SK-N-MC (cell line): ENCODE measurements at regions not wholly inside any gene's neighbourhood (a gene's known extent, or its start where the extent isn't known, plus 50 kb on each side); places are given as distances from the start of the nearest gene placed in this dataset.

ENCODE experiments used
- DNase-seq: peaks from one replicate; pipeline ENCODE4 v3.0.0-alpha.2; 2011; ENCODE audit warnings: low read depth, low spot score
- H3K27ac ChIP-seq: fragments of 200-600 bp; sonication (generic); 2 replicates; pipeline ENCODE4 v1.5.1; 2016; ENCODE audit warnings: mixed run types
- H3K36me3 ChIP-seq: fragments of 200-600 bp; sonication (generic); 2 replicates; pipeline ENCODE4 v1.6.1; 2017; ENCODE audit warnings: antibody characterized with exemption, low read length, mixed read lengths; ENCODE audit not compliant: insufficient read depth
- H3K4me3 ChIP-seq: fragments of 200-600 bp; sonication (generic); 2 replicates; pipeline ENCODE4 v1.5.1; 2016
- H3K9ac ChIP-seq: fragments of 200-600 bp; sonication (generic); 2 replicates; pipeline ENCODE4 v1.8.0; 2017; ENCODE audit warnings: mixed run types, mixed read lengths; ENCODE audit not compliant: insufficient read length
- H3K9me3 ChIP-seq: fragments of 200-600 bp; sonication (generic); 2 replicates; pipeline ENCODE4 v1.6.1; 2017; ENCODE audit warnings: low read depth, mild to moderate bottlenecking, antibody characterized with exemption, low read length, moderate library complexity, mixed read lengths
- EZH2 ChIP-seq: fragments of 200-600 bp; sonication (generic); IDR thresholded peaks from one replicate; pipeline ENCODE4 v1.6.1; 2017; ENCODE audit warnings: antibody characterized with exemption
- FOXP2 ChIP-seq: optimal IDR thresholded peaks from 2 replicates; pipeline ENCODE3; 2011; ENCODE audit warnings: mild to moderate bottlenecking, moderate library complexity; ENCODE audit not compliant: insufficient read depth; ENCODE audit errors: extremely low read length, control extremely low read depth
- POLR2AphosphoS5 ChIP-seq: IDR thresholded peaks from 2 replicates; pipeline ENCODE4 v1.6.1; 2012; ENCODE audit warnings: mild to moderate bottlenecking, low read depth, low read length, borderline replicate concordance

DNA sequence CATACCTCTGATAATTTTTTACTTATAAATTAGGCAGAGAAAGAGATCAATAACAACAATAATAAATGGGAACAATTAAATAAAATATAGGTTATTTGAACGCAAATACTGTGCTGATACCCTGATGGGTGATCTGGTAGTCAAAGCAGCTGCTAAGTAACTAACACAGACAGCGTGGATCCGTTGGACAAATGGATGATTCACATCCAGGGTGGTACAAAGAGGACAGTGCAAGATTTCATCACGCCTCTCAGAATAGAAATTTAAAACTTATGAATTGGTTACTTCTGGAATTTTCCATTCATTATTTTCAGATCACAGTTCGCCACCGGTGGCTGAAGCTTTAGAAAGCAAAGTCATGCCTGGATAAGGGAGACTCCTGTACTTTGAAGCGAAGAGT, 1066.0 kb upstream of the ADGRL3 start:
- no peak overlapping the region for H3K9ac ChIP-seq
- DNase-seq: no peak

GRCh38 chr4:60155088-60155487, 1045.0 kb upstream of the ADGRL3 start:
- no peak overlapping the region for H3K9ac ChIP-seq
- no peak for TF ChIP-seq POLR2AphosphoS5
- no peak for TF ChIP-seq EZH2
- no peak for TF ChIP-seq FOXP2

More for the DNA sequence above, 1066.0 kb upstream of the ADGRL3 start:
- Histone ChIP-seq H3K4me3 (no peak overlapping the region), H3K36me3 (no peaks in the 10 kb centered on the region), H3K9me3 (no peaks in the 10 kb centered on the region), H3K27ac (no peak overlapping the region)
- TF ChIP-seq FOXP2 (no peak), POLR2AphosphoS5 (no peak), EZH2 (no peak)

DNA sequence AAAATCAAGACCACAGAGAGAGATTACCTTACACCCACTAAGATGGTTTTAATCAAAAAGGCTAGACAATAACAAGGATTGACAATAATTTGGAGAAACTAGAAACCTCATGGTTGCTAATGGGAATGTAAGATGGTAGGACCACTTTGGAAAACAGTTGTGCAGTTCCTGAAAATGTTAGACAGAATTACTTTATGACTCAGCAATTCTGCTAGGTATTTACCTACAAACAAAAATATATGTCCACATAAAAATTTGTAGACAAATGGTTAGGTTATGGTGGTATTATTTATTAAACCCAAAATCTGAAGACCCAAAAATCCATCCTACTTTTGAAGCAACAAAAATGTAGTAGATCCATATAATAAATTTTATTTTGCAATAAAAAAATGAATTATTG, 1027.0 kb upstream of the ADGRL3 start:
- no peak for DNase-seq
- Histone ChIP-seq H3K9me3 (no peaks in the 10 kb centered on the region), H3K27ac (no peak overlapping the region), H3K9ac (no peak overlapping the region), H3K4me3 (no peak overlapping the region), H3K36me3 (no peaks in the 10 kb centered on the region)
- no peak for TF ChIP-seq FOXP2

More at GRCh38 chr4:60155088-60155487, 1045.0 kb upstream of the ADGRL3 start:
- H3K9me3 ChIP-seq: no peaks in the 10 kb centered on the region
- H3K4me3 ChIP-seq: no peak overlapping the region
- H3K36me3 ChIP-seq: no peaks in the 10 kb centered on the region
- no peak overlapping the region for H3K27ac ChIP-seq
- no peak for DNase-seq

DNA sequence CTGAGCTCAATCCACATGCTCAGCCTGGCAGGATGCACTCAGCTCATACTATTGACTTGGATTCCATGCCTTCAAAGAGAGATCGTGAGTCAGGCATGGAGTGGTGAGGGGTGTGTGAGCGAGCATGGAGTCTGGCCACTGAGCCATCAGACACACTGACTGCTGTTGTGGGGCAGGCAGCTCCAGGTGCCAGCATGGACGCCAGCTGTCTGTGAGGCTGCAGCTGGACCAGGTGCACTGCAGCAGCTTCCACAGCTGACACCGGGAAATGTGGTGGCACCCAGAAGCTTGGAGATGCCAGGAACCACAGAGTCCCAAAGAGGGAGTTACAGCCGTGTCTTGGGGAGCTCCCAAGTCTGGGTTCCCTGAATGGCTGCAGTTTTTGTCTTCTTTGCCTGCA, 1026.4 kb upstream of the ADGRL3 start:
- H3K27ac ChIP-seq: no peak overlapping the region
- TF ChIP-seq POLR2AphosphoS5 (no peak), FOXP2 (no peak), EZH2 (no peak)
- no peaks in the 10 kb centered on the region for H3K36me3 ChIP-seq
- DNase-seq: no peak
- no peaks in the 10 kb centered on the region for H3K9me3 ChIP-seq
- H3K4me3 ChIP-seq: no peak overlapping the region
- no peak overlapping the region for H3K9ac ChIP-seq

- Histone ChIP-seq H3K36me3 (no peaks in the 10 kb centered on the region), H3K9ac (no peak overlapping the region), H3K4me3 (no peak overlapping the region), H3K27ac (no peak overlapping the region), H3K9me3 (no peaks in the 10 kb centered on the region)
- DNase-seq: no peak
- TF ChIP-seq FOXP2: no peak
- no peak for TF ChIP-seq EZH2
- no peak for TF ChIP-seq POLR2AphosphoS5
Observed at GRCh38 chr4:60175241-60175640, 1024.9 kb upstream of the ADGRL3 start.

- H3K27ac ChIP-seq: no peak overlapping the region
- no peak overlapping the region for H3K9ac ChIP-seq
- TF ChIP-seq EZH2: no peak
- TF ChIP-seq POLR2AphosphoS5: no peak
- no peak for TF ChIP-seq FOXP2
- H3K36me3 ChIP-seq: no peaks in the 10 kb centered on the region
- H3K4me3 ChIP-seq: no peak overlapping the region
- DNase-seq: no peak
- H3K9me3 ChIP-seq: no peaks in the 10 kb centered on the region
Observed at GRCh38 chr4:60187428-60187827, 1012.7 kb upstream of the ADGRL3 start.

DNA sequence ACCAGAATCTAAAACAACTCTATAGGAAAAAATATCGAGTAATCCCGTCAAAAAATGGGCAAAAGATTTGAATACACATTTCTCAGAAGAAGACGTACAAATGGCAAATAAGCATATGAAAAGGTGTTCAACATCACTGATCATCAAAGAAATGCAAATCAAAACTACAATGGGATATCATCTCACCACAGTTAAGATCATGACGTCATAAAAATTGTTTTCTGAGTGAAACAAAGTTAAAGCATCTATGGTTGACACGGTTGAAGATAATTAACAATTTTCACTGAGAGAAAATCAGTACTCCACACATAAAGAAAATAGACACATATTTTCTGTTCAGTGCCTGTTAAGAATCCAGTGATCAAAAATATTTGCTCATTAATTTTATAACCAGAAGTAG, 1010.8 kb upstream of the ADGRL3 start:
- no peak for DNase-seq
- Histone ChIP-seq H3K9ac (no peak overlapping the region), H3K27ac (no peak overlapping the region), H3K9me3 (no peaks in the 10 kb centered on the region), H3K4me3 (no peak overlapping the region), H3K36me3 (no peaks in the 10 kb centered on the region)
- TF ChIP-seq EZH2 (no peak), FOXP2 (no peak), POLR2AphosphoS5 (no peak)

GRCh38 chr4:60194214-60194613, 1005.9 kb upstream of the ADGRL3 start:
- TF ChIP-seq POLR2AphosphoS5: no peak
- TF ChIP-seq FOXP2: no peak
- no peak for TF ChIP-seq EZH2
- Histone ChIP-seq H3K9ac (no peak overlapping the region), H3K4me3 (no peak overlapping the region), H3K36me3 (no peaks in the 10 kb centered on the region), H3K27ac (no peak overlapping the region), H3K9me3 (no peaks in the 10 kb centered on the region)
- DNase-seq: no peak

- no peak for DNase-seq
- Histone ChIP-seq H3K9ac (no peak overlapping the region), H3K27ac (no peak overlapping the region), H3K36me3 (no peaks in the 10 kb centered on the region), H3K9me3 (no peaks in the 10 kb centered on the region), H3K4me3 (no peak overlapping the region)
- no peak for TF ChIP-seq EZH2
- TF ChIP-seq POLR2AphosphoS5: no peak
- no peak for TF ChIP-seq FOXP2
Observed at GRCh38 chr4:60195256-60195655, 1004.9 kb upstream of the ADGRL3 start.

- peak; percentile 35 for DNase-seq
- Histone ChIP-seq H3K4me3 (no peak overlapping the region), H3K36me3 (no peaks in the 10 kb centered on the region), H3K9me3 (no peaks in the 10 kb centered on the region), H3K27ac (no peak overlapping the region), H3K9ac (no peak overlapping the region)
- TF ChIP-seq EZH2 (no peak), FOXP2 (no peak), POLR2AphosphoS5 (no peak)
Observed at GRCh38 chr4:60201052-60201673, 999.0 kb upstream of the ADGRL3 start.
